ENCODE measurements at regions not wholly inside any gene's neighbourhood (a gene's known extent, or its start where the extent isn't known, plus 50 kb on each side); places are given as distances from the start of the nearest gene placed in this dataset.

- TF ChIP-seq POLR2A (IDR thresholded peaks at IDR 0.05) (no peak), CTCF (IDR thresholded peaks at IDR 0.05) (no peak)
Observed at GRCh38 chr6:40928763-40929162, 110.3 kb downstream of the UNC5CL start.
